PC-3 (cell line): ENCODE measurements at regions not wholly inside any gene's neighbourhood (a gene's known extent, or its start where the extent isn't known, plus 50 kb on each side); places are given as distances from the start of the nearest gene placed in this dataset.

ENCODE experiments used
- ATAC-seq: fragments of 200-7000 bp; cut with Tn5 transposase; 2 replicates; pipeline ENCODE4 v1.9.1; 2020; ENCODE audit warnings: mild to moderate bottlenecking, moderate library complexity
- BruUV-seq: library from RNA; stranded (reverse); fragments of 400-500 nt; replicated peaks from 2 replicates; lab custom pipeline; 2021; lab: Mats Ljungman, UMichigan
- CTCF ChIA-PET: fragments of 300-600 bp; sonication (Branson Sonifier 250); formaldehyde crosslinking; loops from one replicate; lab custom pipeline; 2022; ENCODE audit warnings: antibody characterized with exemption; lab: Charles Lee
- POLR2A ChIA-PET: fragments of 300-600 bp; sonication (Branson Sonifier 250); formaldehyde crosslinking; loops from one replicate; lab custom pipeline; 2022; ENCODE audit warnings: antibody characterized with exemption; ENCODE audit not compliant: unreplicated experiment; lab: Charles Lee
- DNase-seq: peaks from one replicate; pipeline ENCODE4 v3.0.0-alpha.2; 2015
- H2AFZ ChIP-seq: fragments of 300-600 bp; sonication (generic); 2 replicates; pipeline ENCODE4 v1.6.0; 2016; ENCODE audit warnings: antibody characterized with exemption, low read length
- H3F3A ChIP-seq: fragments of 300-600 bp; sonication (generic); one replicate; pipeline ENCODE4 v1.6.0; 2017; ENCODE audit warnings: antibody characterized with exemption, low read length, control low read depth, mild to moderate bottlenecking; ENCODE audit not compliant: unreplicated experiment
- H3K27ac ChIP-seq: fragments of 300-600 bp; sonication (generic); 2 replicates; pipeline ENCODE4 v1.5.1; 2016; ENCODE audit warnings: mild to moderate bottlenecking, low read length
- H3K27me3 ChIP-seq: fragments of 300-600 bp; sonication (generic); 2 replicates; pipeline ENCODE4 v1.6.1; 2016; ENCODE audit warnings: low read length, mixed read lengths
- H3K36me3 ChIP-seq: fragments of 300-600 bp; sonication (generic); 2 replicates; pipeline ENCODE4 v1.6.1; 2016; ENCODE audit warnings: low read depth, mixed run types, low read length, mixed read lengths
- H3K4me1 ChIP-seq: fragments of 300-600 bp; sonication (generic); 2 replicates; pipeline ENCODE4 v1.5.1; 2016; ENCODE audit warnings: low read length; ENCODE audit not compliant: insufficient read depth
- H3K4me2 ChIP-seq: fragments of 300-600 bp; sonication (generic); 2 replicates; pipeline ENCODE4 v1.6.0; 2016; ENCODE audit warnings: low read length
- H3K4me3 ChIP-seq: fragments of 300-600 bp; sonication (generic); 2 replicates; pipeline ENCODE4 v1.5.1; 2016; ENCODE audit warnings: mild to moderate bottlenecking, low read length, mixed read lengths
- H3K79me2 ChIP-seq: fragments of 300-600 bp; sonication (generic); 2 replicates; pipeline ENCODE4 v1.6.1; 2017; ENCODE audit warnings: low read length, mixed read lengths
- H3K9ac ChIP-seq: fragments of 300-600 bp; sonication (generic); 2 replicates; pipeline ENCODE4 v1.6.0; 2016; ENCODE audit warnings: mild to moderate bottlenecking, low read length
- H3K9me2 ChIP-seq: fragments of 300-600 bp; sonication (generic); replicated peaks from 2 replicates; pipeline ENCODE4 v1.6.1; 2016; ENCODE audit warnings: mixed run types, low read length, mixed read lengths
- H3K9me3 ChIP-seq: fragments of 300-600 bp; sonication (generic); 2 replicates; pipeline ENCODE4 v1.6.1; 2016; ENCODE audit warnings: low read length, mixed read lengths
- H4K20me1 ChIP-seq: fragments of 300-600 bp; sonication (generic); 2 replicates; pipeline ENCODE4 v1.6.1; 2016; ENCODE audit warnings: low read length, mixed read lengths
- EZH2 ChIP-seq: fragments of 300-600 bp; sonication (generic); IDR thresholded peaks from one replicate; pipeline ENCODE4 v1.6.1; 2017; ENCODE audit warnings: antibody characterized with exemption, mild to moderate bottlenecking, low read length; ENCODE audit not compliant: unreplicated experiment
- EZH2phosphoT487 ChIP-seq: fragments of 300-600 bp; sonication (generic); IDR thresholded peaks from 2 replicates; pipeline ENCODE4 v1.6.1; 2018; ENCODE audit warnings: mild to moderate bottlenecking, antibody characterized with exemption, low read length, borderline replicate concordance
- intact Hi-C: fragments of 100-400 bp; cut with micrococcal nuclease; formaldehyde crosslinking; loops from 2 replicates; pipeline ENCODE4 v1.9.0; 2023
- TF ChIP-seq, protein P1 (sequence below): fragments of 300-600 bp; sonication (generic); conservative IDR thresholded peaks from 2 replicates; pipeline ENCODE4 v1.5.1; 2017; ENCODE audit warnings: antibody characterized with exemption, low read depth, mild to moderate bottlenecking, low read length

DNA sequence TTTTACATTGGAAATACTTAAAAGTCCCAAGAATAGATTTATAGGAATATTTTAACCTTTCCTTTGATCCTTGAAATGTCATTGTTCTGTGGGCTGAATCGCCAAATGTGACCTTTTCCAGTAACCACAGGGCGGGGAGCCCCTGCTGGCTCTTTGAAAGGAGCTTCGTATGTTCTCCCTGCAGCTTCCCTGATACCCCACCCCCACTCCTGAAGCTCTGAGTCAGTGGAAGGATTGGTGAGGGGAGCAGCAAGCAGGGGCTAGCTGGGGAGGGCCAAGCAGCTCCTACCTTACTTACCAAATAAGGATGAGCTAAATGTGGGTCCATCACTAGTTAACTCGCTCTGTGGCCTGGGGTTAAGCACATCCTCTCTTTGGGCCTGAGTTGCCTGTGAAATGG, 87.7 kb downstream of the CHST1 start:
- no peak overlapping the region for H3K27ac ChIP-seq
- H3K79me2 ChIP-seq = no peaks in the 10 kb centered on the region
- intact Hi-C loops = no loop called here
- H3K9me3 ChIP-seq = no peaks in the 10 kb centered on the region
- no TSS peak for BruUV-seq
- H3K4me3 ChIP-seq = no peak overlapping the region
- TF ChIP-seq EZH2 (no peak), EZH2phosphoT487 (no peak)
- TF ChIP-seq, protein P1, sequence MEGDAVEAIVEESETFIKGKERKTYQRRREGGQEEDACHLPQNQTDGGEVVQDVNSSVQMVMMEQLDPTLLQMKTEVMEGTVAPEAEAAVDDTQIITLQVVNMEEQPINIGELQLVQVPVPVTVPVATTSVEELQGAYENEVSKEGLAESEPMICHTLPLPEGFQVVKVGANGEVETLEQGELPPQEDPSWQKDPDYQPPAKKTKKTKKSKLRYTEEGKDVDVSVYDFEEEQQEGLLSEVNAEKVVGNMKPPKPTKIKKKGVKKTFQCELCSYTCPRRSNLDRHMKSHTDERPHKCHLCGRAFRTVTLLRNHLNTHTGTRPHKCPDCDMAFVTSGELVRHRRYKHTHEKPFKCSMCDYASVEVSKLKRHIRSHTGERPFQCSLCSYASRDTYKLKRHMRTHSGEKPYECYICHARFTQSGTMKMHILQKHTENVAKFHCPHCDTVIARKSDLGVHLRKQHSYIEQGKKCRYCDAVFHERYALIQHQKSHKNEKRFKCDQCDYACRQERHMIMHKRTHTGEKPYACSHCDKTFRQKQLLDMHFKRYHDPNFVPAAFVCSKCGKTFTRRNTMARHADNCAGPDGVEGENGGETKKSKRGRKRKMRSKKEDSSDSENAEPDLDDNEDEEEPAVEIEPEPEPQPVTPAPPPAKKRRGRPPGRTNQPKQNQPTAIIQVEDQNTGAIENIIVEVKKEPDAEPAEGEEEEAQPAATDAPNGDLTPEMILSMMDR = no peak
- ChIA-PET POLR2A (no interaction called here), CTCF (no interaction called here)
- H3K9me2 ChIP-seq = no peaks in the 10 kb centered on the region
- H3K4me2 ChIP-seq = no peak overlapping the region
- no peak for DNase-seq
- ATAC-seq = no peak
- peaks cover 3% of the 10 kb centered on the region; the same call in 1 of the 2 replicates for H3K27me3 ChIP-seq
- no peaks in the 10 kb centered on the region for H3K36me3 ChIP-seq
- no peak overlapping the region for H3K9ac ChIP-seq
- H3K4me1 ChIP-seq = no peaks in the 10 kb centered on the region
- no peaks in the 10 kb centered on the region for H3F3A ChIP-seq
- no peaks in the 10 kb centered on the region for H4K20me1 ChIP-seq
- no peak overlapping the region for H2AFZ ChIP-seq

DNA sequence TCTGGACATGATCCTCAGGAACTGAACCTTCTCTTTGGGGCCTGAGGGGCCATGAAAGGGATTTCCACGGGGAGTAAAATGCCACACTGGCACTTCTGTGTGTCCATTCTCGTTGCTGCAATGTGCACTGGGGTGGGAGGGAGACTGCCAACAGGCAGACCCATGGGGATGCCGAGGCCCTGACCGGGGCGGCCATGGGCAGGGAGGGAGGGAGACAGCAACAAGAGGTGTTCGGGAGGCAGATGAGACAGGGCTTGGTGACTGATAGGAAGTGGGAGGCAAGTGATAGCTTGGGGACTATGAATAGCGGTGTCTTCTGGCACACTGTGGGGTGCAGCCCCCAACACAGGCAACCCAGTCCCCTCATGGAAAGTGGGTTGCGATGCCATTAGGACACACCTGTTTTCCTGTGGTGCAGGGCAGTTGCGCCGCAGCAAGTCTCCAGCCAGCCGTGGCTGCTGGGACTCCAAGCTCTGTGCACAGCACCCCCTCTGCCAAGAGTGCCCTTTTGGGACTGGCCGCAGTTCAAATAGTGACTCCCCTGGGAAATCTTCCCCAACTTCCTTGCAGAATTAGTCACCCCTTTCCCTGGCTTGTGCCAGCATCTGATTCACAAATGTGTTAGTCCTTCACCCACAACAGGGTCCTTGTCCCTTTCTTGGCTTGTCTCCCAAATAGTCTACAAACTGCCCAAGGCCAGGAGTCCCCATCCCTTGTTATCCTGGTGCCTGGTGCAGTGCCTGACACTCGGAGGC, 88.8 kb downstream of the CHST1 start:
- Histone ChIP-seq H3K9me2 (no peaks in the 10 kb centered on the region), H3K4me3 (no peak overlapping the region), H3K27ac (no peak overlapping the region), H3K4me1 (no peaks in the 10 kb centered on the region), H3K9ac (no peak overlapping the region), H2AFZ (no peak overlapping the region), H4K20me1 (no peaks in the 10 kb centered on the region), H3K36me3 (no peaks in the 10 kb centered on the region), H3F3A (no peaks in the 10 kb centered on the region), H3K27me3 (peaks cover 3% of the 10 kb centered on the region; the same call in 1 of the 2 replicates), H3K4me2 (no peak overlapping the region), H3K9me3 (no peaks in the 10 kb centered on the region), H3K79me2 (no peaks in the 10 kb centered on the region)
- ChIA-PET POLR2A (no interaction called here), CTCF (no interaction called here)
- no peak for DNase-seq
- no TSS peak for BruUV-seq
- intact Hi-C loops = no loop called here
- TF ChIP-seq EZH2 (no peak), EZH2phosphoT487 (no peak)
- TF ChIP-seq, protein P1 = no peak
- no peak for ATAC-seq

DNA sequence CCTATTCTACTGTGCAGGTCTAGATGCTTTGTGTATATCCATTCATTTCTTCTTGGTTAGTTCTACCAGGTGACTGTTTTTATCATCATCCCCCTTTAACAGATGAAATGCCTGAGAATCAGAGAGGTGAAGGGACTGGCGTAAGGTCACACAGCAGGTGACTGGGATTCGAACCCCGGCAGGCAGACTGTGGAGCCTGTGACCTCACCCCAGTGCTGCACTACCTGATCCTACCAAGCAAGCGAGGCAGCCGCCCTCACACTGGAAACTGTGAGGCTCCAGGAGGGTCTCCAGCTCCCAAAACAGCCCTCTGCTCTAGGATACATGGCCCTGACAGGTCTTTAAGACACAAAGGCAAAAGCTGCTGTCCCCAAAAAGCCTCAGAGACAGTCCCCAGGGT, 91.7 kb downstream of the CHST1 start:
- no peaks in the 10 kb centered on the region for H3K79me2 ChIP-seq
- no peak overlapping the region for H3K4me3 ChIP-seq
- H3K27me3 ChIP-seq = peaks cover 6% of the 10 kb centered on the region
- TF ChIP-seq, protein P1 = no peak
- TF ChIP-seq EZH2phosphoT487 (no peak), EZH2 (no peak)
- POLR2A ChIA-PET = no interaction called here
- BruUV-seq = no TSS peak
- H3K36me3 ChIP-seq = no peaks in the 10 kb centered on the region
- no peaks in the 10 kb centered on the region for H3K9me3 ChIP-seq
- no peaks in the 10 kb centered on the region for H3F3A ChIP-seq
- CTCF ChIA-PET = no interaction called here
- no peak overlapping the region for H2AFZ ChIP-seq
- ATAC-seq = no peak
- H3K4me1 ChIP-seq = no peaks in the 10 kb centered on the region
- intact Hi-C loops = no loop called here
- H4K20me1 ChIP-seq = no peaks in the 10 kb centered on the region
- no peak for DNase-seq
- no peak overlapping the region for H3K27ac ChIP-seq
- no peak overlapping the region for H3K9ac ChIP-seq
- H3K9me2 ChIP-seq = no peaks in the 10 kb centered on the region
- no peak overlapping the region for H3K4me2 ChIP-seq
